K562 (cell line): ENCODE measurements at regions not wholly inside any gene's neighbourhood (a gene's known extent, or its start where the extent isn't known, plus 50 kb on each side); places are given as distances from the start of the nearest gene placed in this dataset.

ENCODE experiments used
- ATAC-seq: fragments of 200-7000 bp; cut with Tn5 transposase; 3 replicates; pipeline ENCODE4 v1.9.1; 2020; ENCODE audit warnings: moderate library complexity
- BruUV-seq: library from RNA; stranded (reverse); fragments of 400-500 nt; replicated peaks from 2 replicates; lab custom pipeline; 2021; lab: Mats Ljungman, UMichigan
- CTCF ChIA-PET: fragments of 300-600 bp; formaldehyde crosslinking; extraction: SDS; loops from one replicate; lab custom pipeline; 2021; ENCODE audit warnings: low intra/inter-chr PET ratio; lab: Yijun Ruan, JAX
- POLR2A ChIA-PET: fragments of 300-600, 350-650 bp; sonication (Branson Sonifier 250); formaldehyde crosslinking; extraction: SDS; loops from one replicate; lab custom pipeline; 2021; ENCODE audit warnings: antibody characterized with exemption, inconsistent platforms; lab: Yijun Ruan, JAX
- DNase-seq, 4 experiments: peaks; one replicate each; pipeline versions ENCODE4 v3.0.0 to v3.0.0-alpha.2; 2011 to 2018; ENCODE audit warnings: low spot score in 3 of 4, mixed read lengths in 3 of 4; ENCODE audit errors: extremely low read depth in 1 of 4
- FAIRE-seq: peaks from 2 replicates; lab custom pipeline; 2011; peaks lifted over from hg19 to GRCh38; lab: Jason Lieb, UNC
- H2AFZ ChIP-seq: 2 replicates; pipeline ENCODE4 v1.6.0; 2011; ENCODE audit warnings: low read depth, low read length, control low read depth, inconsistent platforms
- H3K27ac ChIP-seq: fragments of 200-600 bp; 3 replicates; pipeline ENCODE4 v1.8.0; 2011; ENCODE audit warnings: low read depth, mild to moderate bottlenecking, control low read depth, inconsistent platforms, low read length, moderate library complexity, mixed read lengths; ENCODE audit errors: extremely low read depth
- H3K27me3 ChIP-seq, 2 experiments: fragments of 300-600 bp in 1 of 2; 2 replicates in 1 of 2; 3 replicates in 1 of 2; pipeline versions ENCODE4 v1.6.0 to v1.8.0; 2011; ENCODE audit warnings: inconsistent platforms in 2 of 2, low read length in 2 of 2, mild to moderate bottlenecking in 1 of 2, mixed read lengths in 1 of 2, moderate library complexity in 1 of 2; ENCODE audit not compliant: control insufficient read depth in 2 of 2, insufficient read depth in 2 of 2
- H3K36me3 ChIP-seq: fragments of 300-600 bp; 3 replicates; pipeline ENCODE4 v1.8.0; 2011; ENCODE audit warnings: mild to moderate bottlenecking, low read length, inconsistent platforms; ENCODE audit not compliant: control insufficient read depth, insufficient read depth
- H3K4me1 ChIP-seq, 2 experiments: fragments of 200-600 bp in 1 of 2; replicated peaks in 1 of 2; 2 replicates in 1 of 2; 3 replicates in 1 of 2; pipeline versions ENCODE4 v1.5.1 to v1.8.0; 2011; ENCODE audit warnings: inconsistent platforms in 2 of 2, low read length in 2 of 2, mild to moderate bottlenecking in 1 of 2, mixed read lengths in 1 of 2, moderate library complexity in 1 of 2; ENCODE audit not compliant: control insufficient read depth in 2 of 2, insufficient read depth in 2 of 2
- H3K4me2 ChIP-seq: 2 replicates; pipeline ENCODE4 v1.6.1; 2011; ENCODE audit warnings: low read length, control low read depth, inconsistent platforms, mixed read lengths; ENCODE audit not compliant: insufficient read depth
- H3K4me3 ChIP-seq: fragments of 200-600 bp; sonication (generic), shearing (Covaris generic); 2 replicates; pipeline ENCODE4 v1.5.1; 2016; ENCODE audit warnings: control low read depth, inconsistent platforms
- H3K79me2 ChIP-seq: fragments of 200-600 bp; 3 replicates; pipeline ENCODE4 v1.8.0; 2011; ENCODE audit warnings: low read length, inconsistent platforms; ENCODE audit not compliant: control insufficient read depth, insufficient read depth
- H3K9ac ChIP-seq, 2 experiments: 2 replicates each; pipeline versions ENCODE4 v1.6.0 to v1.6.1; 2011; ENCODE audit warnings: low read depth in 2 of 2, low read length in 2 of 2, control low read depth in 1 of 2, inconsistent platforms in 1 of 2, mild to moderate bottlenecking in 1 of 2, mixed read lengths in 1 of 2; ENCODE audit not compliant: insufficient read depth in 1 of 2
- H3K9me1 ChIP-seq: one replicate; pipeline ENCODE4 v1.6.0; 2011; ENCODE audit warnings: inconsistent platforms, mild to moderate bottlenecking, low read length, moderate library complexity; ENCODE audit not compliant: control insufficient read depth, insufficient read depth
- H3K9me3 ChIP-seq: replicated peaks from 2 replicates; pipeline ENCODE4 v1.5.1; 2011; ENCODE audit warnings: low read depth, low read length, inconsistent platforms; ENCODE audit not compliant: control insufficient read depth, insufficient read depth
- H4K20me1 ChIP-seq: replicated peaks from 2 replicates; pipeline ENCODE4 v1.6.1; 2011; ENCODE audit warnings: low read length, inconsistent platforms, mixed read lengths; ENCODE audit not compliant: control insufficient read depth, insufficient read depth
- BRD9 ChIP-seq: fragments of 450-650 bp; IDR thresholded peaks from 2 replicates; pipeline ENCODE4 v1.6.1; 2018; ENCODE audit warnings: low read depth; ENCODE audit not compliant: partially characterized antibody
- GTF3C2 ChIP-seq: IDR thresholded peaks from 3 replicates; pipeline ENCODE4 v1.6.1; 2011; ENCODE audit warnings: borderline replicate concordance, mild to moderate bottlenecking, moderate library complexity; ENCODE audit not compliant: insufficient read length; ENCODE audit errors: extremely low read depth
- KDM5B ChIP-seq: fragments of 200-600 bp; sonication (generic); IDR thresholded peaks from 2 replicates; pipeline ENCODE4 v1.6.1; 2012; ENCODE audit warnings: low read depth, mild to moderate bottlenecking, moderate library complexity, low read length, control low read depth, inconsistent platforms; ENCODE audit not compliant: insufficient replicate concordance
- MYNN ChIP-seq, 2 experiments: sonication (generic); formaldehyde crosslinking in 1 of 2; IDR thresholded peaks; 2 replicates each; pipeline versions ENCODE4 v1.5.0 to v1.6.1; 2016 to 2020; ENCODE audit warnings: antibody characterized with exemption in 1 of 2, missing genetic modification reagents in 1 of 2
- PHF21A ChIP-seq: fragments of 450-650 bp; IDR thresholded peaks from 2 replicates; pipeline ENCODE4 v1.6.1; 2017; ENCODE audit warnings: low read depth, borderline replicate concordance
- ZNF274 ChIP-seq: IDR thresholded peaks from 2 replicates; pipeline ENCODE4 v1.6.1; 2011; ENCODE audit warnings: low read depth, mild to moderate bottlenecking, low read length, moderate library complexity, borderline replicate concordance
- WGBS: fragments of 100-300 bp; shearing (Covaris generic); methylation state at CpG from one replicate; pipeline ENCODE4 v1.1.6; 2016; ENCODE audit warnings: low coverage, mixed read lengths; ENCODE audit not compliant: insufficient coverage; ENCODE audit errors: missing lambda C conversion rate; 5-methylcytosine and 5-hydroxymethylcytosine counted together
- in situ Hi-C: fragments of 300-500 bp; cut with MboI; formaldehyde crosslinking; loops from 4 replicates; pipeline ENCODE4 v1.15.0; 2018; ENCODE audit warnings: inconsistent platforms, mixed read lengths
- intact Hi-C: fragments of 100-400 bp; cut with micrococcal nuclease; formaldehyde crosslinking; loops from 2 replicates; pipeline ENCODE4 v1.14.2; 2022

GRCh38 chr17:72004611-72005331 lies 116.0 kb upstream of the SOX9 start:
- BruUV-seq: no TSS peak
- Histone ChIP-seq H3K4me1 (no peaks in the 10 kb centered on the region), H4K20me1 (no peaks in the 10 kb centered on the region), H3K4me3 (no peak overlapping the region), H2AFZ (no peak overlapping the region), H3K9me1 (no peaks in the 10 kb centered on the region), H3K4me2 (no peak overlapping the region), H3K27ac (no peak overlapping the region), H3K9me3 (no peaks in the 10 kb centered on the region), H3K9ac (no peak overlapping the region), H3K27me3 (no peaks in the 10 kb centered on the region), H3K79me2 (no peaks in the 10 kb centered on the region), H3K36me3 (no peaks in the 10 kb centered on the region)
- TF ChIP-seq MYNN (IDR thresholded peaks at IDR 0.05) (no peak), MYNN (CRISPR knock-in tag; IDR thresholded peaks at IDR 0.05) (no peak), PHF21A (no peak), KDM5B (no peak), GTF3C2 (no peak), ZNF274 (no peak), BRD9 (no peak)
- ATAC-seq (no peak), FAIRE-seq (no peak), DNase-seq (no peak)
- ChIA-PET CTCF (no interaction called here), POLR2A (no interaction called here)
- in situ Hi-C loops: no loop called here
- intact Hi-C loops: no loop called here
- 3% methylated on average over 10 of the region's 10 CpGs for WGBS
